ENCODE measurements at regions not wholly inside any gene's neighbourhood (a gene's known extent, or its start where the extent isn't known, plus 50 kb on each side); places are given as distances from the start of the nearest gene placed in this dataset.

DNA sequence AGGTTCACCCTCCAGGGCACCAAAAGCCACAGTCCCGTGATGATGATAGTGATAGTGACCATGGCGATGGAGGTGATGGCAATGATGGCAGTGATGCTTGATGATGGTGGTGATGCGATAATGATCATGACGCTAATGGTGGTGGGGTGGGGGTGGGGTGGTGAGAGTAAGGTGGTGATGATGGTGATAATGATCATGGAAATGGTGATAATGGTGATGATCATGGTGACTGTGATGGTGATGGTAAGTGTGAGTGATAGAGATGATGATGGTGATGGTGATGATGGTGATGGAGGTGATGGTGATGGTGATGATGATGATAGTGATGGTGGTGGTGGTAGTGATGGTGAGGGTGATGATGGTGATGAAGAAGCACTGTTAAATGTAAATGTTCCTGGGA is 96.9 kb downstream of the SYNE3 start:
- H3K4me1 ChIP-seq (ENCODE audit: control insufficient read depth in 4 of 4, insufficient read depth in 4 of 4, low read length in 3 of 4), result no peaks in the 10 kb centered on the region
- no peaks in the 10 kb centered on the region for H3K9me3 ChIP-seq (ENCODE audit: control insufficient read depth in 4 of 4, low read length in 3 of 4)
- no peaks in the 10 kb centered on the region for H3K27me3 ChIP-seq (ENCODE audit: control insufficient read depth in 4 of 4, insufficient read depth in 4 of 4, low read length in 3 of 4)
- TF ChIP-seq RAD21 (IDR thresholded peaks at IDR 0.05), result no peak
- TF ChIP-seq GABPA (IDR thresholded peaks at IDR 0.05 in 1 of 2, conservative IDR thresholded peaks at IDR 0.05 in 1 of 2), result no peak
- TF ChIP-seq, protein P1, sequence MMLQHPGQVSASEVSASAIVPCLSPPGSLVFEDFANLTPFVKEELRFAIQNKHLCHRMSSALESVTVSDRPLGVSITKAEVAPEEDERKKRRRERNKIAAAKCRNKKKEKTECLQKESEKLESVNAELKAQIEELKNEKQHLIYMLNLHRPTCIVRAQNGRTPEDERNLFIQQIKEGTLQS (IDR thresholded peaks at IDR 0.05), result no peak
- TF ChIP-seq HNF4G (IDR thresholded peaks at IDR 0.05), result no peak
- TF ChIP-seq, protein P2, sequence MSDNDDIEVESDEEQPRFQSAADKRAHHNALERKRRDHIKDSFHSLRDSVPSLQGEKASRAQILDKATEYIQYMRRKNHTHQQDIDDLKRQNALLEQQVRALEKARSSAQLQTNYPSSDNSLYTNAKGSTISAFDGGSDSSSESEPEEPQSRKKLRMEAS (IDR thresholded peaks at IDR 0.05), result no peak
- no peak for TF ChIP-seq HNF4A (conservative IDR thresholded peaks at IDR 0.05)
- no peak for TF ChIP-seq JUND (IDR thresholded peaks at IDR 0.05)
- TF ChIP-seq EGR1 (IDR thresholded peaks at IDR 0.05; ENCODE audit: low read depth in 2 of 2), result no peak
- TF ChIP-seq FOXA2 (IDR thresholded peaks at IDR 0.05), result no peak
- TF ChIP-seq RXRA (IDR thresholded peaks at IDR 0.05), result no peak
- no peak for TF ChIP-seq FOXA1 (IDR thresholded peaks at IDR 0.05)
- no peak overlapping the region for H3K9ac ChIP-seq (ENCODE audit: low read depth in 1 of 2, low read length in 2 of 2)
- WGBS, result 86% methylated on average over 4 of the region's 4 CpGs
- DNase-seq (ENCODE audit: low spot score), result no peak
- H3K27ac ChIP-seq (ENCODE audit: low read depth in 1 of 2, low read length in 2 of 2), result no peak overlapping the region
- no peak overlapping the region for H3K4me3 ChIP-seq (ENCODE audit: low read depth in 1 of 3, low read length in 3 of 3)
- peaks cover 0 to 33% (median 16%) of the 10 kb centered on the region in 4 donors for H3K36me3 ChIP-seq (ENCODE audit: control insufficient read depth in 4 of 4, insufficient read depth in 3 of 4, low read depth in 1 of 4, low read length in 3 of 4)

DNA sequence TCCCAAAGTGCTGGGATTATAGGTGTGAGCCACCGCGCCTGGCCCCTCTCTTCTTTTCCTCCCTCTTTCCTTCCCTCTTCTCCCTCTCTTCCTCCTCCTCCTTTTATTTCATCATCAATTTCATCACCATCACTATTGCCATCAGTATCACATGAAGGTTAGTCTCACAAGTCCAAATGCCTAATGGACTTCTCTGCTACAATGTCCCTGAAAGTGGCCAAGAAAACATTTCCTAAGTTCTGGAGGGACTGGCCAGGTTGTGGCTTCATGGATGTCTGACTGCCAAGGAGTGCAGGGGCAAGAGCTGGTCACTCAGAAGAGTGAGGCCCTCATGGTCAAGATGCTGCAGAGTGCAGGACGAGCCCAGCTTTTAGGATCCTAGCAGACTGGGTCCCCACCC is 97.6 kb downstream of the SYNE3 start:
- TF ChIP-seq NR2F2 (IDR thresholded peaks at IDR 0.05) (no peak), JUND (IDR thresholded peaks at IDR 0.05) (no peak), SP1 (IDR thresholded peaks at IDR 0.05) (no peak), HNF4A (conservative IDR thresholded peaks at IDR 0.05) (no peak)
- TF ChIP-seq, protein P3, sequence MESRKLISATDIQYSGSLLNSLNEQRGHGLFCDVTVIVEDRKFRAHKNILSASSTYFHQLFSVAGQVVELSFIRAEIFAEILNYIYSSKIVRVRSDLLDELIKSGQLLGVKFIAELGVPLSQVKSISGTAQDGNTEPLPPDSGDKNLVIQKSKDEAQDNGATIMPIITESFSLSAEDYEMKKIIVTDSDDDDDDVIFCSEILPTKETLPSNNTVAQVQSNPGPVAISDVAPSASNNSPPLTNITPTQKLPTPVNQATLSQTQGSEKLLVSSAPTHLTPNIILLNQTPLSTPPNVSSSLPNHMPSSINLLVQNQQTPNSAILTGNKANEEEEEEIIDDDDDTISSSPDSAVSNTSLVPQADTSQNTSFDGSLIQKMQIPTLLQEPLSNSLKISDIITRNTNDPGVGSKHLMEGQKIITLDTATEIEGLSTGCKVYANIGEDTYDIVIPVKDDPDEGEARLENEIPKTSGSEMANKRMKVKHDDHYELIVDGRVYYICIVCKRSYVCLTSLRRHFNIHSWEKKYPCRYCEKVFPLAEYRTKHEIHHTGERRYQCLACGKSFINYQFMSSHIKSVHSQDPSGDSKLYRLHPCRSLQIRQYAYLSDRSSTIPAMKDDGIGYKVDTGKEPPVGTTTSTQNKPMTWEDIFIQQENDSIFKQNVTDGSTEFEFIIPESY (IDR thresholded peaks at IDR 0.05), result no peak
- TF ChIP-seq, protein P4, sequence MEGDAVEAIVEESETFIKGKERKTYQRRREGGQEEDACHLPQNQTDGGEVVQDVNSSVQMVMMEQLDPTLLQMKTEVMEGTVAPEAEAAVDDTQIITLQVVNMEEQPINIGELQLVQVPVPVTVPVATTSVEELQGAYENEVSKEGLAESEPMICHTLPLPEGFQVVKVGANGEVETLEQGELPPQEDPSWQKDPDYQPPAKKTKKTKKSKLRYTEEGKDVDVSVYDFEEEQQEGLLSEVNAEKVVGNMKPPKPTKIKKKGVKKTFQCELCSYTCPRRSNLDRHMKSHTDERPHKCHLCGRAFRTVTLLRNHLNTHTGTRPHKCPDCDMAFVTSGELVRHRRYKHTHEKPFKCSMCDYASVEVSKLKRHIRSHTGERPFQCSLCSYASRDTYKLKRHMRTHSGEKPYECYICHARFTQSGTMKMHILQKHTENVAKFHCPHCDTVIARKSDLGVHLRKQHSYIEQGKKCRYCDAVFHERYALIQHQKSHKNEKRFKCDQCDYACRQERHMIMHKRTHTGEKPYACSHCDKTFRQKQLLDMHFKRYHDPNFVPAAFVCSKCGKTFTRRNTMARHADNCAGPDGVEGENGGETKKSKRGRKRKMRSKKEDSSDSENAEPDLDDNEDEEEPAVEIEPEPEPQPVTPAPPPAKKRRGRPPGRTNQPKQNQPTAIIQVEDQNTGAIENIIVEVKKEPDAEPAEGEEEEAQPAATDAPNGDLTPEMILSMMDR (IDR thresholded peaks at IDR 0.05; ENCODE audit: low read depth, low read length, missing input control), result no peak
- TF ChIP-seq, protein P1 (IDR thresholded peaks at IDR 0.05), result no peak
- TF ChIP-seq, protein P5, sequence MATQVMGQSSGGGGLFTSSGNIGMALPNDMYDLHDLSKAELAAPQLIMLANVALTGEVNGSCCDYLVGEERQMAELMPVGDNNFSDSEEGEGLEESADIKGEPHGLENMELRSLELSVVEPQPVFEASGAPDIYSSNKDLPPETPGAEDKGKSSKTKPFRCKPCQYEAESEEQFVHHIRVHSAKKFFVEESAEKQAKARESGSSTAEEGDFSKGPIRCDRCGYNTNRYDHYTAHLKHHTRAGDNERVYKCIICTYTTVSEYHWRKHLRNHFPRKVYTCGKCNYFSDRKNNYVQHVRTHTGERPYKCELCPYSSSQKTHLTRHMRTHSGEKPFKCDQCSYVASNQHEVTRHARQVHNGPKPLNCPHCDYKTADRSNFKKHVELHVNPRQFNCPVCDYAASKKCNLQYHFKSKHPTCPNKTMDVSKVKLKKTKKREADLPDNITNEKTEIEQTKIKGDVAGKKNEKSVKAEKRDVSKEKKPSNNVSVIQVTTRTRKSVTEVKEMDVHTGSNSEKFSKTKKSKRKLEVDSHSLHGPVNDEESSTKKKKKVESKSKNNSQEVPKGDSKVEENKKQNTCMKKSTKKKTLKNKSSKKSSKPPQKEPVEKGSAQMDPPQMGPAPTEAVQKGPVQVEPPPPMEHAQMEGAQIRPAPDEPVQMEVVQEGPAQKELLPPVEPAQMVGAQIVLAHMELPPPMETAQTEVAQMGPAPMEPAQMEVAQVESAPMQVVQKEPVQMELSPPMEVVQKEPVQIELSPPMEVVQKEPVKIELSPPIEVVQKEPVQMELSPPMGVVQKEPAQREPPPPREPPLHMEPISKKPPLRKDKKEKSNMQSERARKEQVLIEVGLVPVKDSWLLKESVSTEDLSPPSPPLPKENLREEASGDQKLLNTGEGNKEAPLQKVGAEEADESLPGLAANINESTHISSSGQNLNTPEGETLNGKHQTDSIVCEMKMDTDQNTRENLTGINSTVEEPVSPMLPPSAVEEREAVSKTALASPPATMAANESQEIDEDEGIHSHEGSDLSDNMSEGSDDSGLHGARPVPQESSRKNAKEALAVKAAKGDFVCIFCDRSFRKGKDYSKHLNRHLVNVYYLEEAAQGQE (IDR thresholded peaks at IDR 0.05), result no peak
- DNase-seq (ENCODE audit: low spot score), result no peak
- Histone ChIP-seq H3K9ac (ENCODE audit: low read depth in 1 of 2, low read length in 2 of 2) (no peak overlapping the region), H3K27me3 (ENCODE audit: control insufficient read depth in 4 of 4, insufficient read depth in 4 of 4, low read length in 3 of 4) (no peaks in the 10 kb centered on the region), H3K27ac (ENCODE audit: low read depth in 1 of 2, low read length in 2 of 2) (no peak overlapping the region), H3K9me3 (ENCODE audit: control insufficient read depth in 4 of 4, low read length in 3 of 4) (no peaks in the 10 kb centered on the region), H3K4me3 (ENCODE audit: low read depth in 1 of 3, low read length in 3 of 3) (no peak overlapping the region), H3K36me3 (ENCODE audit: control insufficient read depth in 4 of 4, insufficient read depth in 3 of 4, low read depth in 1 of 4, low read length in 3 of 4) (peaks cover 0 to 33% (median 16%) of the 10 kb centered on the region in 4 donors), H3K4me1 (ENCODE audit: control insufficient read depth in 4 of 4, insufficient read depth in 4 of 4, low read length in 3 of 4) (no peaks in the 10 kb centered on the region)
- 96% methylated on average over 3 of the region's 3 CpGs for WGBS

All from liver (tissue), 8 donors.